T-helper 1 cell (primary cell): ENCODE measurements at regions not wholly inside any gene's neighbourhood (a gene's known extent, or its start where the extent isn't known, plus 50 kb on each side); places are given as distances from the start of the nearest gene placed in this dataset.

Source experiments
- DNase-seq, 5 donors: peaks; one replicate each; pipeline ENCODE4 v3.0.0-alpha.2; 2012 to 2020

GRCh38 chr2:196249171-196249570, 77.8 kb upstream of the STK17B start:
- DNase-seq: no peak

GRCh38 chr2:196249860-196250259, 78.5 kb upstream of the STK17B start:
- no peak for DNase-seq

- DNase-seq: no peak
Measured at GRCh38 chr2:196251132-196251531, 79.8 kb upstream of the STK17B start.

- no peak for DNase-seq
Measured at GRCh38 chr2:196252408-196253115, 81.2 kb upstream of the STK17B start.

GRCh38 chr2:196253116-196253480, 81.7 kb upstream of the STK17B start:
- DNase-seq: no peak

GRCh38 chr2:196256585-196256984, 85.2 kb upstream of the STK17B start:
- no peak for DNase-seq

GRCh38 chr2:196257086-196257485, 85.7 kb upstream of the STK17B start:
- no peak for DNase-seq

GRCh38 chr2:196258407-196258806, 87.0 kb upstream of the STK17B start:
- no peak for DNase-seq

GRCh38 chr2:196259507-196260481, 88.4 kb upstream of the STK17B start:
- peak in 3 of 5 donors; percentile 21 to 82 (median 35) for DNase-seq

GRCh38 chr2:196260546-196260945, 89.2 kb upstream of the STK17B start:
- peak in 1 of 5 donors; percentile 87 for DNase-seq

GRCh38 chr2:196262606-196263005, 91.2 kb upstream of the STK17B start:
- no peak for DNase-seq

- peak in 4 of 5 donors; percentile 29 to 80 (median 36) for DNase-seq
Measured at GRCh38 chr2:196263181-196263747, 91.9 kb upstream of the STK17B start.

GRCh38 chr2:196266351-196266750, 95.0 kb upstream of the STK17B start:
- DNase-seq: no peak

GRCh38 chr2:196266855-196267254, 95.5 kb upstream of the STK17B start:
- DNase-seq: no peak

- no peak for DNase-seq
Measured at GRCh38 chr2:196268025-196268424, 96.6 kb upstream of the STK17B start.

- DNase-seq: no peak
Measured at GRCh38 chr2:196268538-196269338, 97.4 kb upstream of the STK17B start.

- no peak for DNase-seq
Measured at GRCh38 chr2:196271795-196272194, 100.4 kb upstream of the STK17B start.

- DNase-seq: peak in 1 of 5 donors; percentile 10
Measured at GRCh38 chr2:196274387-196274809, 103.0 kb upstream of the STK17B start.

- DNase-seq: no peak
Measured at GRCh38 chr2:196275646-196276352, 104.4 kb upstream of the STK17B start.

GRCh38 chr2:196276421-196276820, 105.0 kb upstream of the STK17B start:
- no peak for DNase-seq

- peak in 1 of 5 donors; percentile 67 for DNase-seq
Measured at GRCh38 chr2:196277002-196277401, 105.6 kb upstream of the STK17B start.

GRCh38 chr2:196278491-196278911, 107.1 kb upstream of the STK17B start:
- DNase-seq: peak in 2 of 5 donors; percentile 20 to 39
